ENCODE measurements at regions not wholly inside any gene's neighbourhood (a gene's known extent, or its start where the extent isn't known, plus 50 kb on each side); places are given as distances from the start of the nearest gene placed in this dataset.

DNA sequence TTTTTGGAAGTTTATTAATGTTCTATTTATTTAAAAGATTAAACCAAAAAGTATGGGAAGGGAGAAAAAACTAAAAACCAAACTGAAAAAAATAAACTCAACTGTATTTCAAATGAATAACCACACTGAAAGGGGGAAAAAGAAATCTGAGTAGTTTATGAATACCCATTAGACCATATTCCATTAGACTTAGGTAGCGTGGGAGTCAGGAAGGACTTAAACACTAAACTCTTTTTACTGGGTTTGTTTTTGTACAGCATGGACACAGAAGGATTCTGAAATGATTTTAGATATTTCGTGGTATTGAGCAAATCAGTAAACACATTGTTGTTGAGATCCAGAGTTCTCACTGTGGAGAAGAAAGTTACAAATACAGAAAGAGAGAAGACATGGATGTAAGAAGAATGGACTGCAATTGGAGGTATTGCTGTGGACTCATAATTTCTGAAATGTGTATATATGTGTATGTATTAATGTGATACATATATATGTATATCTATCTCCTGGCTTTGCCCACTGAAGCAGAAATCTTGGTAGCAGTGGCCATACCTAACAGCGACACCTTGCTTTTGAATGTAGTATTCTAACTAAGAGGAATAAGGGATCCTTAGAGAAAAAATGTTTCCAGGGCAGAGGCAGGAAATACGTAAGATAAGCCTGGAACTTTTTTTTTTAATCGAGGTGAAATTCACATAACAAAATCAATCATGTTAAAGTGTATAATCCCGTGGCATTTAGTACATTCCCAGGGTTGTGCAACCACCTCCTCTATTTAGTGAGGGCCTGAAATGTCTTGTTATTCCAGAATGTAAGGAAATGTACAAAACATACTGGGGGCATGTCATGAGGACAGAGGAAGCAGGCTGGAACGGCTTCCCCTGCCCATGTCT lies 228.8 kb downstream of the SMARCA2 start:
- Histone ChIP-seq H3K27me3 (no peaks in the 10 kb centered on the region), H3K4me1 (peaks cover 34% of the 10 kb centered on the region), H3K4me3 (no peak overlapping the region), H3K36me3 (peaks cover 5% of the 10 kb centered on the region; the same call in 1 of the 2 replicates), H3K4me2 (peak overlapping the region; percentile 76), H4K20me1 (no peaks in the 10 kb centered on the region), H3K27ac (peak overlapping the region; percentile 93), H3K9me3 (peaks cover 31% of the 10 kb centered on the region), H3K9ac (no peak overlapping the region)
- TF ChIP-seq Cebpa-rat (IDR thresholded peaks at IDR 0.05) = no peak

DNA sequence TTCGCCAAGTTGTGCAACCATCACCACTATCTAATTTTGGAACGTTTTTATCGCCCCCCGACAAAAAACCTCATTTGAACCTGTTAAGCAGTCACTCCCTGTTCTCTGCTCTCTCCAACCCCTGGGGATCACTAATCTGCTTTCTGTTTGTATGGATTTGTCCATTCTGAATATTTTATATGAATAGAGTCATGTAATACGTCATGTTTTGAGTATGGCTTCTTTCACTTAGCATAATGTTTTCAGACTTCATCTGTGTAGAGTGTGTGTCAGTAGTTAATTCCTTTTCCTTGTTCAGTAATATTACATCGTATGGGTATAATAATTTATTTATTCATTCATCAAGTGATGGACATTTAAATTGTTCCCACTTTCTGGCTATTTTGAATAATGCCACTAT lies 232.2 kb downstream of the SMARCA2 start:
- peaks cover 5% of the 10 kb centered on the region; the same call in 1 of the 2 replicates for H3K36me3 ChIP-seq
- no peaks in the 10 kb centered on the region for H4K20me1 ChIP-seq
- peaks cover 62% of the 10 kb centered on the region for H3K9me3 ChIP-seq
- H3K9ac ChIP-seq = no peak overlapping the region
- H3K4me3 ChIP-seq = no peak overlapping the region
- no peaks in the 10 kb centered on the region for H3K27me3 ChIP-seq
- no peak overlapping the region for H3K27ac ChIP-seq
- TF ChIP-seq Cebpa-rat (IDR thresholded peaks at IDR 0.05) = no peak
- H3K4me1 ChIP-seq = peaks cover 25% of the 10 kb centered on the region
- H3K4me2 ChIP-seq = no peak overlapping the region

DNA sequence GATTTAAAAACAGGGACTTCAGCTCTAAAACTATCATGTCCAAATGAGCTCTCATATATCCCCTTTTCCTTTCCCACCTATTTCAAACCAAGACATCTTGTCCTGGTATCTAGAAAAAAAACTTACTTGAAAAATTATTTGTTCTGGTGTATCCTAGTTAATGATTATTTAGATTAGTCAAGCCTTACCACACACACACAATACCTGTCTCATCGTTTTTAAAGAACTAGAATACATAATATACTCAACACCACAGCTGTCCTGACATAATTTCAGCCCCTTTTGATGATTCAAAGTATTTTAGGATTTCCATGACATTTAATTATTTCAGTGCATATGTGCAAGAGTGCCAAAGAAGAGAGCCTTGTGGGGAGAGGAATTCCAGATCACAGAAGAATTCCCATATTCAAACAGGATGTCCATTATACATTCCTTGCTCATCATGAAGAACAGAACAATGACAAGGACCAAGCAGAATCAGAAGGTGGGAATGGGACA lies 233.7 kb downstream of the SMARCA2 start:
- Histone ChIP-seq H3K9me3 (peaks cover 70% of the 10 kb centered on the region), H3K27ac (no peak overlapping the region), H3K36me3 (peaks cover 9% of the 10 kb centered on the region; the same call in 1 of the 2 replicates), H4K20me1 (no peaks in the 10 kb centered on the region), H3K4me2 (no peak overlapping the region), H3K27me3 (no peaks in the 10 kb centered on the region), H3K4me1 (peaks cover 18% of the 10 kb centered on the region), H3K9ac (no peak overlapping the region), H3K4me3 (no peak overlapping the region)
- TF ChIP-seq Cebpa-rat (IDR thresholded peaks at IDR 0.05) = no peak

DNA sequence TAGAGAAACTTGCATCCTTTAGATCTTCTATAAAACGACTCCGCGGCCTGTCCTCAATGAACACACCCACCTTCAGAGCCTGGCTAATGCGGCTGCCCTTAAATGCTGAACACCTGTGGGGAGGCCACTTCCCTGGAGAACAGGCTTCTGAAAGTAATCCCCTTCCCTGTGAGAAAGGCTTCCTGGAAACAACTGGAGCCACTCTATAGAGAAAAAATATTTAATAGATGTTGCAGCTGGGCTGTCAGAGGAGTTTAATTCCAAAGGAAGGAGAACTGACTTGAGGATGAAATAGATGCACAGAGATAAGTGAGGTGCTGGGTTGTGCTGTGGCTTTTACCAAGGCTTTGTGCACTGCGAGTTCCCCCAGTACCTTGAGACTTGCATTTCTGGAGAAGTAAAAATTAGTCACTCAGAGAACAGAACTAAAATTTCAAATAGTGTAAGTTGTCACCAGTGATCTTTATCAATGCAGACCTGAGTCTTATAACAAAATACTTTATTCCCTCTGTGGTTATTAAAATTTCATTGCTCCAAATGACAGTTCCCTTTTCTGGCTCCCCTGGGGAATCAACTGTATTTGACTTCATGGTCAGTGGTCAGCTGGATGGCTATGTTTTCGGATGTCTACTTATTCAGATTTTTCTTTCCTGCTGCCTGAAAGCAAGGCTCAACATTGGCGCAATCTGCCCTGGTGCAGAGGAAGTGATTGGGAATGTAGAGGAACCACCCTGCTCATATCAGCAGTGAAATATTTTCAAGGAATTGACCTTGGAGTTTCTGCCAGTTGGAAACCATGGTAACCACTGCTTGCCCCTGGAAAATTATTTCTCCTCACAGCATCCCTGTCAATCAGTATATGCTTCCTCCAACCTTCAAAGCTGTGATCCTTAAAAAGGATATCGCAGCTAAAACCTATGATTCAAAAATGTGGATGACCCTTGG lies 238.8 kb downstream of the SMARCA2 start:
- Histone ChIP-seq H3K27me3 (no peaks in the 10 kb centered on the region), H3K4me1 (peaks cover 58% of the 10 kb centered on the region), H3K36me3 (peaks cover 5% of the 10 kb centered on the region; the same call in 1 of the 2 replicates), H3K4me2 (peak overlapping the region; percentile 57), H3K9me3 (peaks cover 40% of the 10 kb centered on the region), H3K27ac (peak overlapping the region; percentile 78), H3K4me3 (no peak overlapping the region), H3K9ac (peak overlapping the region; percentile 36; the same call in 1 of the 2 replicates), H4K20me1 (no peaks in the 10 kb centered on the region)
- no peak for TF ChIP-seq Cebpa-rat (IDR thresholded peaks at IDR 0.05)

DNA sequence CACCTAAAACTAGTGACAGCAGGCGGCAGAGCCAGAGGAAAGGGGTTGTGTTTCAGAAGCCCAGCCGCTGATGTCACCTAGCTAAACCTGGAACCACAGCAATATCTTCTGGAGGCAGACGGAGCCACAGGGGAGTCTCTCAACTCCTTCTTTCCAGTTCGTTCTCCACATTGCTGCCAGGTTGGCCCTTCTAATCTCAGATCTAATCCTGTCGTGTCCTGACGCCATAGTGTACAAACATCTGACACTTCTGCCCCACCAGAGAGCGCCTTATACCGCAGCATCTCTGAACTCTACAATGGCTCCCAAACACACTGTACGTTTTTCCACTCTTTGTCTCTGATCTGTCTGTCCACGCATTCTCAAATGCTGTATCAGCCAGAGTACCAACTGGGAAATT lies 240.0 kb downstream of the SMARCA2 start:
- TF ChIP-seq Cebpa-rat (IDR thresholded peaks at IDR 0.05) = no peak
- peak overlapping the region; percentile 78 for H3K27ac ChIP-seq
- H3K27me3 ChIP-seq = no peaks in the 10 kb centered on the region
- peak overlapping the region; percentile 67 for H3K4me2 ChIP-seq
- no peaks in the 10 kb centered on the region for H4K20me1 ChIP-seq
- H3K9ac ChIP-seq = no peak overlapping the region
- peaks cover 5% of the 10 kb centered on the region; the same call in 1 of the 2 replicates for H3K36me3 ChIP-seq
- peaks cover 70% of the 10 kb centered on the region for H3K4me1 ChIP-seq
- H3K9me3 ChIP-seq = peaks cover 30% of the 10 kb centered on the region
- H3K4me3 ChIP-seq = no peak overlapping the region

DNA sequence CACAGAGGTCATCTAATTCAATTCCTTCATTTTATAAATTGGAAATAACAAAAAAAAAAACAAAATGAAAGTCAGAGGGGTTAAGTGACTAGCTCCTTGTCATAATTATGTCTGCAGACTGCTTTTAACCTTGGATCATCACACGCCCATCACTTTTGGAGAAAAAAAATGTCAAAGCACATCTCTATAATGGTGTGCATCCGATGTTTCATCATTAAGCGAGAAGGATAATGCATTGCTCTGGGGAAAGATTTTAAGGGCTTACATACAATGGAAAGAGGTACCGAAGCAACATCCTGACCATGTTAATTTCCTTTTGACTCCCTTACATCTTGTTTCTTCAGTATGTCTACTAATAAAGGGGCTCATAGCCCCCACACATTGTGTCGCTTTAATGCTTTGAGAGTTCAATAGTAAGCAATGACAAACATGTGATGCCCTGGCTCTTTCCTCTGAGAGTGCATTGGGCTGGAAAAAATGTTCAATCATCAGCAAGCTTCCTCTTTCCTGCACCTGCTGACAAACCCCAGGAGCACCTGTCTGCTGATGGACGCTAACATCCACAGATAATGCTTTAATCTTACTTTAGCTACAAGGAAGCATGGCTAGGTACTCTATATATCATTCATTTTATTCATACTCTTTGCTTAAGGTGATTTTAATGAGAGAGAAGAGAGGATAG lies 242.2 kb downstream of the SMARCA2 start:
- Histone ChIP-seq H3K4me3 (no peak overlapping the region), H3K4me1 (peaks cover 93% of the 10 kb centered on the region)

DNA sequence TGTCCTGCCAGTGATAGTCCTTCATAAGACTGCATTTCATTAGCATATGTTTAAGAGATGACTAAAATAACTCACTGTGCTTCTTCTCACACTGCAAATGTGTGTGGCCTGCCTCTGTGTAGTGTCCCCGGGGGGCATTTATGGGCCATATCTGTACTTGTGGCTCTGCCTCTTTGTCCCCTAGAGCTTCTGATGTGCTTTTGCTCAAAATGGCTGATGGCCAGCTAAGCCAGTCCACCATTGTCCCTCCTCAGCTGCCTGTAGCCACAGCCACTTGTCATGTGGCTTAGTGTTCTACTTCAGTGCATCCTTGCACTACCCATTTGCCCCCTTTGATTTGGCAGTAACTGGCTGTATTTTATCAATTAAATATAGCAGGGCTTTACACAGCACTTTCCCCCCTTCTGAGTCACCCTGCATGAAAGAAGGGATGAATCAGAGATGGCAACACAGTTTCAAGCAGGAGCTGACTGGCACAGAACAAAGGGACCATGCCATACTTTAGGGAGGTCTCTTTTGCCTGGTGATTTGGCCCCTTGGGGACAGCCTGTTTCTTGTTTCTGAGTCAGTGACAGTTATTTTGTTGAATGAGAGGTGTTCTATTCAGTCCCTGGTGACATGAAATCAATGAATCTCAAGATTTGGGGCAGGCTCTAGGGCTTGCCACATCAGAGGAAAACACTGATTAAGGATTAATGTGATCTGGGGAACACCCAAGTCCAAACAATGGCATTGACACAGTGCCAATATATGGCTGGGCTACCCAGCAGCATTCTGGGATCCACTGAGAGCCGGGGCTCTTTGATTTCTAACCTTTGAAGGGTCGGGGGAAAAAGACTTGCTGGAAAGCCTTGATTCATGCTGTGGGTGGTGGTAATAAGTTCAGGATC lies 245.5 kb downstream of the SMARCA2 start:
- H4K20me1 ChIP-seq = no peaks in the 10 kb centered on the region
- H3K4me1 ChIP-seq = peaks cover 92% of the 10 kb centered on the region
- H3K4me3 ChIP-seq = no peak overlapping the region
- H3K9me3 ChIP-seq = peaks cover 9% of the 10 kb centered on the region
- no peaks in the 10 kb centered on the region for H3K36me3 ChIP-seq
- peak overlapping the region; percentile 78 for H3K27ac ChIP-seq
- H3K27me3 ChIP-seq = no peaks in the 10 kb centered on the region
- peak overlapping the region; percentile 70 for H3K9ac ChIP-seq
- TF ChIP-seq Cebpa-rat (IDR thresholded peaks at IDR 0.05) = no peak
- peak overlapping the region; percentile 67 for H3K4me2 ChIP-seq

More for the DNA sequence above, 242.2 kb downstream of the SMARCA2 start:
- Histone ChIP-seq H4K20me1 (no peaks in the 10 kb centered on the region), H3K9me3 (peaks cover 8% of the 10 kb centered on the region), H3K4me2 (peak overlapping the region; percentile 67), H3K9ac (peak overlapping the region; percentile 66), H3K27me3 (no peaks in the 10 kb centered on the region), H3K36me3 (peaks cover 5% of the 10 kb centered on the region; the same call in 1 of the 2 replicates), H3K27ac (peak overlapping the region; percentile 78)
- no peak for TF ChIP-seq Cebpa-rat (IDR thresholded peaks at IDR 0.05)

DNA sequence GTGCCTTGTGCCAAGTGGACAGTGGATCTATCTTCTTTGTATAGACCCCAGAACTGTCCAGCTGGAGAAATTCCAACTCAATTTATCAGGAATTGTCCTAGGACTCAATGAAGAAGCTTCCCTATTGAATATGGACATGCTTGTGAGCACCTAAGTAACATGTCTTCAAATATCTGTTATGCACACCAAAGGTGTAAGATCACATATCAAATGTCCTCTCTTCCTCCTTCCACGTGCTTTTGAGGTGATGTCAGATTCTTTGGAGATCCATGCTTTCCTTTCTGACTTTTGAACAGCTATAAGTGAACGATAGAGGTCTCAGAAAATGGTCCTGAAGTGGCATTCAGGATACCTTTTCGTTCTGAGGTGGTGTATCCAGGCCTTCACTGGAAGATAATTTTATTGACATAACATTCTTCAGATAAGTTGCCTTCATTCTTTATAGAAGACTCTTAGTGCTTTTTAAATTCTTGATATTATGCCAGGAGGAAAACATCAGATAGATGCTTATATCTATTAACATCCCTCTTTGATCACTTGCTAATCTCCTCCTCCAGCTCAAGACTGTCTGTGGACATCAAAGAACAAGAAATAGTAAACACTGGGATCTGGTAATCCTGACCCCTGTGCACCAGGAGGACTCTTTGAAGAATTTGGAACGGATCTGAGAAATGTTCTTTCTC lies 246.4 kb downstream of the SMARCA2 start:
- peak overlapping the region; percentile 70; the same call in 1 of the 2 replicates for H3K9ac ChIP-seq
- no peaks in the 10 kb centered on the region for H3K36me3 ChIP-seq
- no peak overlapping the region for H3K4me3 ChIP-seq
- H3K4me2 ChIP-seq = peak overlapping the region; percentile 67
- H3K9me3 ChIP-seq = peaks cover 9% of the 10 kb centered on the region
- no peak for TF ChIP-seq Cebpa-rat (IDR thresholded peaks at IDR 0.05)
- H3K4me1 ChIP-seq = peaks cover 92% of the 10 kb centered on the region
- peak overlapping the region; percentile 78 for H3K27ac ChIP-seq
- H4K20me1 ChIP-seq = no peaks in the 10 kb centered on the region
- H3K27me3 ChIP-seq = no peaks in the 10 kb centered on the region
